Type B pancreatic cell (in vitro differentiated cells): ENCODE measurements at regions not wholly inside any gene's neighbourhood (a gene's known extent, or its start where the extent isn't known, plus 50 kb on each side); places are given as distances from the start of the nearest gene placed in this dataset.

Experiments
- DNase-seq: peaks from one replicate; pipeline ENCODE4 v3.0.0; 2021; ENCODE audit warnings: mixed read lengths; ENCODE audit not compliant: unreplicated experiment; ENCODE audit errors: extremely low spot score
- H3K27ac Mint-ChIP-seq: 2 replicates; pipeline ENCODE4 v1.8.0; 2021; ENCODE audit warnings: mild to moderate bottlenecking, mixed read lengths
- H3K27me3 Mint-ChIP-seq: 2 replicates; pipeline ENCODE4 v1.8.0; 2021; ENCODE audit warnings: mixed read lengths
- H3K36me3 Mint-ChIP-seq: 2 replicates; pipeline ENCODE4 v1.8.0; 2021; ENCODE audit warnings: mixed read lengths
- H3K4me1 Mint-ChIP-seq: one replicate; pipeline ENCODE4 v1.8.0; 2021; ENCODE audit warnings: mixed read lengths; ENCODE audit not compliant: unreplicated experiment
- H3K4me3 Mint-ChIP-seq: 2 replicates; pipeline ENCODE4 v1.8.0; 2021; ENCODE audit warnings: mild to moderate bottlenecking, mixed read lengths
- H3K9me3 Mint-ChIP-seq: 2 replicates; pipeline ENCODE4 v1.8.0; 2021; ENCODE audit warnings: mixed read lengths
- TF ChIP-seq, protein P1 (sequence below): fragments of 200-600 bp; sonication (generic); conservative IDR thresholded peaks from 2 replicates; pipeline ENCODE4 v1.5.0; 2021; ENCODE audit warnings: antibody characterized with exemption, mild to moderate bottlenecking

DNA sequence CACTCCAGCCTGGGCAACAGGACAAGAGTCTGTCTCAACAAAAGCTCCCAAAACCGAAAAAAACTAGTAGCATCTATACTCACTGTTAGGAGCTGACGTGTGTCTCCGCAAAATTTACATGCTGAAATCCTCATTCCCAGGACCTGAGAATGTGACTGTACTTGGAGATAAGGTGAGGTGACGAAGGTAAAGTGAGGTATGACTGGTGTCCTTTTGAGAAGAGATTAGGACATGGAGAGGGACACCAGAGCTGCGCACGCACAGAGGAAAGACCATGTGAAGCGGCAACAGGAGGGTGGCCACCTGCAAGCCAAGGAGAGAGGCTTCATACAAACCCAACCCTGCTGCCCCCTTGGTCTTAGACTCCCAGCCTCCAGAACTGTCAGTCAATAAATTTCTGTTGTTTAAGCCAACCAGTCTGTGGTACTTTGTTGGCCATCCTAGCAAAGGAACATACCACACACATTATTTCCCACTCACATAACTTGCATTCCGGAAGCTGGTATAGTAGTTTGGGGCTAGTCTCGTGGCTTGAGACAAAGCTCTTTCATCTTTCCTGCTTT lies 1154.0 kb upstream of the CELF2 start:
- no peak overlapping the region for H3K4me3 Mint-ChIP-seq
- TF ChIP-seq, protein P1, sequence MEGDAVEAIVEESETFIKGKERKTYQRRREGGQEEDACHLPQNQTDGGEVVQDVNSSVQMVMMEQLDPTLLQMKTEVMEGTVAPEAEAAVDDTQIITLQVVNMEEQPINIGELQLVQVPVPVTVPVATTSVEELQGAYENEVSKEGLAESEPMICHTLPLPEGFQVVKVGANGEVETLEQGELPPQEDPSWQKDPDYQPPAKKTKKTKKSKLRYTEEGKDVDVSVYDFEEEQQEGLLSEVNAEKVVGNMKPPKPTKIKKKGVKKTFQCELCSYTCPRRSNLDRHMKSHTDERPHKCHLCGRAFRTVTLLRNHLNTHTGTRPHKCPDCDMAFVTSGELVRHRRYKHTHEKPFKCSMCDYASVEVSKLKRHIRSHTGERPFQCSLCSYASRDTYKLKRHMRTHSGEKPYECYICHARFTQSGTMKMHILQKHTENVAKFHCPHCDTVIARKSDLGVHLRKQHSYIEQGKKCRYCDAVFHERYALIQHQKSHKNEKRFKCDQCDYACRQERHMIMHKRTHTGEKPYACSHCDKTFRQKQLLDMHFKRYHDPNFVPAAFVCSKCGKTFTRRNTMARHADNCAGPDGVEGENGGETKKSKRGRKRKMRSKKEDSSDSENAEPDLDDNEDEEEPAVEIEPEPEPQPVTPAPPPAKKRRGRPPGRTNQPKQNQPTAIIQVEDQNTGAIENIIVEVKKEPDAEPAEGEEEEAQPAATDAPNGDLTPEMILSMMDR: no peak
- H3K27me3 Mint-ChIP-seq: no peaks in the 10 kb centered on the region
- H3K36me3 Mint-ChIP-seq: no peaks in the 10 kb centered on the region
- H3K9me3 Mint-ChIP-seq: no peaks in the 10 kb centered on the region
- no peak overlapping the region for H3K27ac Mint-ChIP-seq
- no peak for DNase-seq
- H3K4me1 Mint-ChIP-seq: no peaks in the 10 kb centered on the region

DNA sequence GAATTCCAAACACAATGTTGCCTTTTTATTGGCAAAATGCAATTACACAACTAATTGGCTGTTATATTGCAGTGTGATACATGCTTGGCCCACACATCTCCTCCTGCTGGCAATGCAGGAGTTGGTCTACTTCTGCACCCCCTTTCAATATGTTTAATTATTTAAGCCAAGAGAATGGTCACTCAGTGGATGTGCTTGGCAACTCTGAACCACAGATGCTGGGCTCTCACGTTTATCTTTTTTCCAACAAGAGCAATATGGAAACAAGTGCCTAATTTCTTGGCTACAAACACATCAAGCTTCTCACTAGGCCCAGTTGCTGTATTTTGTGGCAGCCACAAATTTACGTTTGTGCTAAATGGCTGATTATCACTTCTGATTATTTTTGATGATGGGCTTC lies 1149.2 kb upstream of the CELF2 start:
- Mint-ChIP-seq H3K4me3 (no peak overlapping the region), H3K4me1 (no peaks in the 10 kb centered on the region), H3K36me3 (no peaks in the 10 kb centered on the region), H3K27ac (no peak overlapping the region), H3K27me3 (no peaks in the 10 kb centered on the region), H3K9me3 (no peaks in the 10 kb centered on the region)
- TF ChIP-seq, protein P1: no peak
- DNase-seq: no peak

DNA sequence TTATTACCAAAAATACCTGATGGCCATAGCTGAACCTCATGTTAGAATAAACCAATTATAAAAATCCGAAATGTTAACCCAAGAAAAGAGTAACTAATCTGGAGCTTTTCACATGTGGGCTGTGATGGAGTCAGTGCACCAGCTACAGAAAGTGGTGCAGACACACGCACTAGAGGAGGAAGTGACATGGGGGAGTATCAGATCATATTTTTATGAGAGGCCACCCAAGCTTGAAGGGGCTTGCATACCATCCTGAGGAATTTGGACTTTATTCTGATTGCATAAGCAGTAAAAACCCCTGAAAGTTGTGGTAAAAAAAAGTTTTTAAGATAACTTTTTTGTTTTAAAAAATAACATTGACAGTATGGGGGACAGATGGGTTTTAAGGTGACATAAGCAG lies 1148.5 kb upstream of the CELF2 start:
- H3K4me3 Mint-ChIP-seq: no peak overlapping the region
- DNase-seq: no peak
- H3K27me3 Mint-ChIP-seq: no peaks in the 10 kb centered on the region
- H3K27ac Mint-ChIP-seq: no peak overlapping the region
- H3K36me3 Mint-ChIP-seq: no peaks in the 10 kb centered on the region
- H3K9me3 Mint-ChIP-seq: no peaks in the 10 kb centered on the region
- no peaks in the 10 kb centered on the region for H3K4me1 Mint-ChIP-seq
- TF ChIP-seq, protein P1: no peak

DNA sequence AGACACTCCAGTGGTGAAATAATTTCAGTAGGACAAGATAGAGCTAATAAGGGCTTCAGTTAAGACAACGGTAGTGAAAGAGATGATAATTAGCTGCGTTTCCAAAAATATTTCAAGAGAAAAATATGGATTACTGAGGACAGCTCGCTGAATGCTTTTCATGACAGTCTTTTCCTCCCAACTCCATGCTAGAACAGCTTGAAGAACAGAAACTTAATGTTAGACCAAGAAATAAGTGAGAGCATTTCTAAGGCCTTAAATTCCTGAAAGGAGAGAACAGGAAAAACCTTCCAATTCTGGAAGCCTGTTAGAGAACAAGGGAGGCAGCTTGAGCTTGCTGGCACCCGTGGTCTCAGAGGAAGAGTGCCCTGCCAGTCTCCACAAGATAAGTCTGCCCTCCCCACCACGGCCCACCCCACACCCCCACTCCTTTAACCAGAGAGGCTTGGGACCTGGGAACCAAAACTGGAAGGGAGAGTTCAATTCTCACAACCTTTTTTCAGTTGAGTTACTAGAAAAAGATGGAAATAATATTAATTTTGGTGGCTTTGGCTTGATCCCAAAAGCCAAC lies 1148.0 kb upstream of the CELF2 start:
- Mint-ChIP-seq H3K4me1 (no peaks in the 10 kb centered on the region), H3K36me3 (no peaks in the 10 kb centered on the region), H3K27ac (no peak overlapping the region), H3K27me3 (no peaks in the 10 kb centered on the region), H3K9me3 (no peaks in the 10 kb centered on the region), H3K4me3 (no peak overlapping the region)
- TF ChIP-seq, protein P1: no peak
- DNase-seq: no peak

DNA sequence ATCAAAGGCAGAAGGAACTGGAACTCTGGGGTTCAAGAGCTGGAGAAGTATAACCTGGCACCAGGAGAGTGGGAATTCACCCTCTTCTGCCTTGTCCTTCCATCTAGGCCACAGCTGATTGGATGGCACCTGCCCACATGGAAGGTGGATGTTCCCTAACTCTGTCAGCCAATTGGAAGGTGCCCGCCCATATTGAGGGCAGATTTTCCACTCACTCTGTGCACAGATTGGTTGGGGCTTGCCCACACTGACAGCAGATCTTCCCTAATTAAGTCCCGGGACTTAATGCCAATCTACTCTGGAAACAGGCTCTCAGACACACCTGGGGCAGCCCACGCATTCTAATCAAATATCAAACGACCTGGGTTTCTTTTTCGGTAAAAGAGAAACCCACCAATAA lies 1142.3 kb upstream of the CELF2 start:
- no peak overlapping the region for H3K4me3 Mint-ChIP-seq
- no peaks in the 10 kb centered on the region for H3K4me1 Mint-ChIP-seq
- H3K27ac Mint-ChIP-seq: no peak overlapping the region
- DNase-seq: no peak
- TF ChIP-seq, protein P1: no peak
- no peaks in the 10 kb centered on the region for H3K36me3 Mint-ChIP-seq
- no peaks in the 10 kb centered on the region for H3K9me3 Mint-ChIP-seq
- H3K27me3 Mint-ChIP-seq: no peaks in the 10 kb centered on the region

DNA sequence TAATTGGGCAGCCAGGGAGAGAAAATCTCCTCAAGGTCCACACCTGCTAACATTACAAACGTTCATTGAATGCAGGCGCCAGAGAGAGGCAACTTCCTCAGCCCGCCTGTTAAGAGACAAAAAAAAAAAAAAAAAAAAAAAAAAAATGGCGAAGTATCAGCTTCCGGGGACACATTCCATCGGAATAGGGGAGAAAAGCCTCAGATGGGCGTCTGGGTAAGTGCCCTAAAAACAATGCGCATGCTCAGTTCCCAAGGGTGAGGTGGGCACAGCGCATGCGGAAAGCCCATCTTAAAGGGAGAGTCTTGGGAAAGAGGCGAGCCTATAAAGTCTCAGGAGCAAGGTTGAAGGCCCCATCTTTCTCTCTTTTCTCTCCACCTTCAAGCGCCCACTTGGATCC lies 1139.7 kb upstream of the CELF2 start:
- TF ChIP-seq, protein P1: no peak
- Mint-ChIP-seq H3K4me3 (no peak overlapping the region), H3K36me3 (no peaks in the 10 kb centered on the region)

More for the DNA sequence above, 1139.7 kb upstream of the CELF2 start:
- no peaks in the 10 kb centered on the region for H3K4me1 Mint-ChIP-seq
- no peak for DNase-seq
- H3K27me3 Mint-ChIP-seq: no peaks in the 10 kb centered on the region
- no peak overlapping the region for H3K27ac Mint-ChIP-seq
- peaks cover 4% of the 10 kb centered on the region for H3K9me3 Mint-ChIP-seq
